Epithelial cell of proximal tubule (primary cell): ENCODE measurements at regions not wholly inside any gene's neighbourhood (a gene's known extent, or its start where the extent isn't known, plus 50 kb on each side); places are given as distances from the start of the nearest gene placed in this dataset.

Experiments used
- DNase-seq: peaks from one replicate; pipeline ENCODE4 v3.0.0-alpha.2; 2011; ENCODE audit warnings: low read depth
- H3K4me3 ChIP-seq: 2 replicates; pipeline ENCODE4 v1.5.1; 2011; ENCODE audit warnings: low read depth, mild to moderate bottlenecking, low read length
- CTCF ChIP-seq: conservative IDR thresholded peaks from 2 replicates; pipeline ENCODE4 v1.5.1; 2012; ENCODE audit warnings: low read depth, mild to moderate bottlenecking, low read length

GRCh38 chr3:59424268-59425010, 374.6 kb upstream of the CFAP20DC start:
- no peak for DNase-seq
- no peak for TF ChIP-seq CTCF
- no peak overlapping the region for H3K4me3 ChIP-seq

- TF ChIP-seq CTCF: no peak
- no peak for DNase-seq
- no peak overlapping the region for H3K4me3 ChIP-seq
Observed at GRCh38 chr3:59423707-59424106, 373.9 kb upstream of the CFAP20DC start.

- DNase-seq: no peak
- no peak for TF ChIP-seq CTCF
- H3K4me3 ChIP-seq: no peak overlapping the region
Observed at GRCh38 chr3:59422312-59422711, 372.5 kb upstream of the CFAP20DC start.

GRCh38 chr3:59418836-59419235, 369.0 kb upstream of the CFAP20DC start:
- DNase-seq: no peak
- TF ChIP-seq CTCF: no peak
- no peak overlapping the region for H3K4me3 ChIP-seq

GRCh38 chr3:59412516-59412915, 362.7 kb upstream of the CFAP20DC start:
- H3K4me3 ChIP-seq: no peak overlapping the region
- TF ChIP-seq CTCF: no peak
- no peak for DNase-seq

GRCh38 chr3:59411694-59412093, 361.9 kb upstream of the CFAP20DC start:
- DNase-seq: no peak
- no peak for TF ChIP-seq CTCF
- no peak overlapping the region for H3K4me3 ChIP-seq

- no peak for TF ChIP-seq CTCF
Observed at GRCh38 chr3:59411186-59411585, 361.4 kb upstream of the CFAP20DC start.

More at GRCh38 chr3:59411186-59411585, 361.4 kb upstream of the CFAP20DC start:
- DNase-seq: no peak
- no peak overlapping the region for H3K4me3 ChIP-seq
